Fibroblast of mammary gland (primary cell): ENCODE measurements at regions not wholly inside any gene's neighbourhood (a gene's known extent, or its start where the extent isn't known, plus 50 kb on each side); places are given as distances from the start of the nearest gene placed in this dataset.

Experiments
- DNase-seq: peaks from one replicate; pipeline ENCODE4 v3.0.0-alpha.2; 2010; ENCODE audit warnings: low read depth
- H3K4me3 ChIP-seq: 2 replicates; pipeline ENCODE4 v1.5.1; 2011; ENCODE audit warnings: low read depth, mild to moderate bottlenecking, low read length, moderate library complexity; ENCODE audit not compliant: control insufficient read depth
- TF ChIP-seq, protein P1 (sequence below): conservative IDR thresholded peaks from 2 replicates; pipeline ENCODE4 v1.5.1; 2011; ENCODE audit warnings: low read depth, low read length, inconsistent platforms; ENCODE audit not compliant: control insufficient read depth, insufficient read depth

DNA sequence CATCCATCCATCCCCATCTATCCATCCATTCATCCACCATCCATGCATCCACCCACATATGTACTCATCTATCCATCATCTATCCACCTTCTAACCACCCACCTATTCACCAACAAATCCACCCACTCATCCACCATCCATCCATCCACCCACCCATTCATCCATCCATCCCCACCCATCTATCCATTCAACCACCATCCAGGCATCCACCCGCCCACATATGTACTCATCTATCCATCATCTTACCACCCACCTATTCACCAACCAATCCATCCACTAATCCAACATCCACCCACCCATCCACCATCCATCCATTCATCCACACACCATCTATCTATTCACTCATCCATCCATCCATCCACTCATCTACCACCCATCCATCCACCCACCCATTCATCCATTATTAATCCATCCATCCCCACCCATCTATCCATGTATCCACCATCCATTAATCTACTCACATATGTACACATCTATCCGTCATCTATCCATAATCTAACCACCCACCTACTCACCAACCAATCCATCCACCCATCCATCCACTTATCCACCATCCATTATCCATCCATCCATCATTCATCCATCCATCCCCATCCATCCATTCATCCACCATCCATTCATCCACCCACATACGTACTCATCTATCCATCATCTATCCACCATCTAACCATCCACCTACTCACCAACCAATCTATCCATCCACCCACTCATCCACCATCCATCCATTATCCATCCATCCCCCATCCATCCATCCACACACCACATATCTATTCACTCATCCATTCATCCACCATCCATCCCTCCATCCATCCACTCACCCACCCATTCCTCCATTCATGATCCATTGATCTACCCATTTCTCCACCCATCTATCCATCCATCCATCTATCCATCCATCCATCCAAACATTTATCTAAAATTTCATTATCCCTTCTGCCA, 940.0 kb downstream of the BRD1 start:
- DNase-seq: no peak
- TF ChIP-seq, protein P1, sequence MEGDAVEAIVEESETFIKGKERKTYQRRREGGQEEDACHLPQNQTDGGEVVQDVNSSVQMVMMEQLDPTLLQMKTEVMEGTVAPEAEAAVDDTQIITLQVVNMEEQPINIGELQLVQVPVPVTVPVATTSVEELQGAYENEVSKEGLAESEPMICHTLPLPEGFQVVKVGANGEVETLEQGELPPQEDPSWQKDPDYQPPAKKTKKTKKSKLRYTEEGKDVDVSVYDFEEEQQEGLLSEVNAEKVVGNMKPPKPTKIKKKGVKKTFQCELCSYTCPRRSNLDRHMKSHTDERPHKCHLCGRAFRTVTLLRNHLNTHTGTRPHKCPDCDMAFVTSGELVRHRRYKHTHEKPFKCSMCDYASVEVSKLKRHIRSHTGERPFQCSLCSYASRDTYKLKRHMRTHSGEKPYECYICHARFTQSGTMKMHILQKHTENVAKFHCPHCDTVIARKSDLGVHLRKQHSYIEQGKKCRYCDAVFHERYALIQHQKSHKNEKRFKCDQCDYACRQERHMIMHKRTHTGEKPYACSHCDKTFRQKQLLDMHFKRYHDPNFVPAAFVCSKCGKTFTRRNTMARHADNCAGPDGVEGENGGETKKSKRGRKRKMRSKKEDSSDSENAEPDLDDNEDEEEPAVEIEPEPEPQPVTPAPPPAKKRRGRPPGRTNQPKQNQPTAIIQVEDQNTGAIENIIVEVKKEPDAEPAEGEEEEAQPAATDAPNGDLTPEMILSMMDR: no peak
- H3K4me3 ChIP-seq: no peak overlapping the region

DNA sequence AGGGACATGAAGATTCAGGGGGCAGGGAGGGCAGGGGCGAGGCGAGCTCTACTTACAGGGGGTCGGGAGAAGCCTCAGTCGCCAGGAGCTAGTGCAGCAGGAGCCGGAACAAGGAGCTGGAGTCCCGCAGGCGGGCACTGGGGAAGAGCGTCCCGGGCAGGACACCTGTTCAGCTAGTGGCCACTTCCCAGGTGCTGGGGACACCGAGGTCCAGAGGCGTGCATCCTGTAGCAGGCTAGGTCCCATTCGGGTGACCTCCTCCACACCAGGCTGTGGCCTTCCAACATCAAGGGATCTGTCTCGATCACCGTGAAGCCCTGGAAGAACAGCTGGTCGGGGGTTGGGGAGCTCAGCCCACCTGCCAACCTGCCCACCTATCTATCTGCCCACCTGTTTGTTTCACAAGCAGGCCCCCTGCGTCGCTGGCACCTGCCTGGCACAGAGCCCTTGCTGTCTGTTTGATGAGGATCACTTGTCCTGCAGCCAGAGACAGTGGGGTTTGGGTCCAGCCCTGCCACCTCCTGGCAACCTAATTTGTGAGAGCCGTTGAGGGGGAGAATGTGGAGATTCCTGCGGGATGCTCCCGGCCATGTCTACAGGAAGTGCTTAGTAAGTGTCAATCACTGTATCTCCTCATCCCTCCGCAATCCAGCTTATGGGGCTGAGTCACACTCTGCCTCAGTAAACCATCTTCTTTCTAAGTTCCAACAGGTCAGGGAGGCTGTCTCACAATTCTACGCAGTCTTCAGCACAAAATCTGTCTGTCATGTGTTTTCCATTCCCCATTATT, 940.9 kb downstream of the BRD1 start:
- TF ChIP-seq, protein P1: no peak
- no peak overlapping the region for H3K4me3 ChIP-seq
- no peak for DNase-seq

DNA sequence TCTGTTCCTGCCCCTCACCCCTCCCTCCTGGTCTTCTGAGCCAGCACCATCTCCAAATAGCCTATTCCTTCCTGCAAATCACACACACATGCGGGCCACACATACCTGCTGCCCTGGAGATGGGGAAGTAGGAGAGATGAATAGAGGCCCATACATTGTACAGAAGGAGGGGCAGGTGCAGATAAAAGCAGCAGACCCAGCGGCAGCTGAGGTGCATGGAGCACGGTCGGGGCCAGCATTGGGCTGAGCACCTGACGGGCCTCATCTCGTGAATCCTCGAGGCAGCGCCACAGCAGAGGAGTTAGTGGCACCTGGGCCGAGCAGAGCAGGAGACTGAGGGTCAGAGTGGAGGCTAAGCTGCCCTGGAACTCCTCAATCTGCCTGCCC, 941.8 kb downstream of the BRD1 start:
- no peak for DNase-seq
- no peak overlapping the region for H3K4me3 ChIP-seq
- TF ChIP-seq, protein P1: no peak

DNA sequence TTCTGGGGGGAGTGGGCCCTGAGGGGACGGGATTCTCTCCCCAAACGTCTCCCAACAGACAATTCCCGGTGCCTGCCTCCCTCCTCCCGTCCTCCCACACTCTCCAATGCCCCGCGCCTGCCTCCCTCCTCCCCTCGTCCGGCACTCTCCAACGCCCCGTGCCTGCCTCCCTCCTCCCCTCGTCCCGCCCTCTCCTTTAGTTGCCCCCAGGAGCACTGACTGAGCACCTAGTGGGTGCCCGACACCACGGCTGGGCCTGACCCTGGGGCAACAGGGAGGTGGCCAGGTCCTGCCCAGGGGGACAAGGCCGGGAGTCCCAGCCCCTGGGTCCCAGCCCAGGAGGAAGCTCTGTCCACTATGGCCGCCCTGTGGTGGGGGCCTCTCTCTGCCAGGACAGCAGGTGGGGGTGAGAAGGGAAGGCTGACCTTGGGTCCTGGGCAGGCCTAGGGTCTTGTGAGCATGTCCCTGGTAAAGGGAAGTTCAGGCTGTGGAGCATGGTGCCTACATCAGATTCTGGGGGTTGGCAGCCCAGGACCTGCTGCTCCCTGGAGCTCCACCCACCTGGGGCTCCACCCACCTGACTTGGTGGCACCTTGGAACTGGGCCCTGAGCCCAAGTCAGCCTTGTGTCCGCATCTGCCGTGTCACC, 942.3 kb downstream of the BRD1 start:
- DNase-seq: no peak
- no peak overlapping the region for H3K4me3 ChIP-seq
- TF ChIP-seq, protein P1: no peak

DNA sequence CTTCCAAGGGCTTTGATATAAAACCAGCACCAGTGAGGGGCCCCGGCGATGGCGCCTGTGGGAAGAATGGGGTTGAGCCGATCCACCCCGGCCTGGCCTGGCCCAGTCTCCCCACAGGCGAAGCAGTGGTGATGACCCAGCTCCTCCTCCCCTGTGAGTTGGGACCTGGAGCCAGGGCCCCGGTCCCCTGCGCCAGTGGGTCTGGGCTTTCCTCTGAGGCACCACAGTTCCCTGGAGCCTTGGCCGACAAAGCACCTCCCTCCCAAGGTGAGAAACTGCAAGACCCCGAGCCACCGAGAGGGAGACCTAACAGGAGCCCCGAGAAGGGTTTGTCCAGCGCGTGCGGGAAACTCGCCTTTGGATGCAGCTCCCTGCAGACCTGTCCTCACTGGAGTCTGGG, 942.9 kb downstream of the BRD1 start:
- no peak overlapping the region for H3K4me3 ChIP-seq
- no peak for DNase-seq

DNA sequence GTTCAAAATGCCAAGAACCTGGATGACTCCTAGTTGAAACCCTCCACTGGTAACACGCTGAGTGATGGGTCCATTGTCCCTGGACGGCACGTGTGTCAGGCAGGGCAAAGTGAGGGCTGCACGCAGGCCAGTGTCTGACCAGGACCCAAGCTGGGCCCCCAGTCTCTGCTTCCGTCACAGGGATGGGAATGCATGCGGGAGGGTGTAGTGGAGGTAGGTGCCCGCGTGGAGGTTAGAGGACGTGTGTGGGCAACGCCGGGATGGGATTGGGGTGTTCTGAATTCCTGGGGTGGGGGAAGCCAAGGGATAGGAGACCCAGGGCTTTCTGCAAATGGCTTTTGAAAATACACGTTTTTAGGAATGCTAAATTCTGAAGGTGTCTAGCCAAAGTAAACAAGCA, 943.3 kb downstream of the BRD1 start:
- no peak overlapping the region for H3K4me3 ChIP-seq
- DNase-seq: no peak
- TF ChIP-seq, protein P1: no peak

More for the DNA sequence above, 942.9 kb downstream of the BRD1 start:
- TF ChIP-seq, protein P1: no peak
